NCI-H2081 (cell line): ENCODE measurements at regions not wholly inside any gene's neighbourhood (a gene's known extent, or its start where the extent isn't known, plus 50 kb on each side); places are given as distances from the start of the nearest gene placed in this dataset.
"Not testable (repeated sequence)": the region's sequence is repeated elsewhere in the genome, so short reads cannot be mapped to it uniquely, and the experiment has no call there.

ENCODE experiments used
- DNase-seq, 2 experiments: peaks; one replicate each; lab custom pipeline; 2025; lab: John Stamatoyannopoulos, UW

GRCh38 chr10:7108141-7108540 lies 302.7 kb downstream of the SFMBT2 start:
- no peak for DNase-seq

GRCh38 chr10:7107285-7107684 lies 303.5 kb downstream of the SFMBT2 start:
- DNase-seq = no peak

- DNase-seq = not testable (repeated sequence)
These were observed 306.5 kb downstream of the SFMBT2 start for GRCh38 chr10:7104379-7104778.

DNA sequence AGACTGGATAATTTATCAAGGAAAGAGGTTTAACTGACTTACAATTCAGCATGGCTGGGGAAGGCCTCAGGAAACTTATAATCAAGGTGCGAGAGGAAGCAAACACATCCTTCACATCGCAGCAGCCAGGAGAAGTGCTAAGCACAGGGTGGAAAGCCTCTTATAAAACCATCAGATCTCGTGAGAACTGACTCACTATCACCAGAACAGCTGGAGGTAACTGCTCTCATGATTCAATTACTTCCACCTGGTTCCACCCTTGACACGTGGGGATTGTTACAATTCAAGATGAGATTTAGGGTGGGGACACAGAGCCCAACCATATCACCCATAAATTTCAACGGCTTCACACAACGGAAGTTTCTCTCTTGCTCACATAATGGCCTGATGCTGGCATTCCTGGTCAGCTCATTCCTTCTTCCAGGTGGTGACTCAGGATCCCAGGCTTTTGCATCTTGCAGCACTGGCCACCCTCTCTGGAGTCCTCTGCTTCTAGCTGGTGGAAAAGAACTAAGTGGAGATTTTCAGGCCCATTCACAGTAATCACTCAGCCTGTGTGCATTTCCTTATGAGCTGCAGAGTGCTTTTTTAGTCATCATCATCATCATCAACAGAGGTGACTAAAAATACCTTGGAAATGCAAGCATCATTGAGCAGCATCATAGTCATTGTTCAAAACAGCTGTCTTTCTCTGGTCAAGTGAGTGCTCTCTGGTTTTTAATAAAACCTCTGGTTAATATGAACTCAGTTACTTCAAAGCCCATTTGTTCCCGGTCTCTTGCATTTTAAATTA lies 308.1 kb downstream of the SFMBT2 start:
- no peak for DNase-seq

DNA sequence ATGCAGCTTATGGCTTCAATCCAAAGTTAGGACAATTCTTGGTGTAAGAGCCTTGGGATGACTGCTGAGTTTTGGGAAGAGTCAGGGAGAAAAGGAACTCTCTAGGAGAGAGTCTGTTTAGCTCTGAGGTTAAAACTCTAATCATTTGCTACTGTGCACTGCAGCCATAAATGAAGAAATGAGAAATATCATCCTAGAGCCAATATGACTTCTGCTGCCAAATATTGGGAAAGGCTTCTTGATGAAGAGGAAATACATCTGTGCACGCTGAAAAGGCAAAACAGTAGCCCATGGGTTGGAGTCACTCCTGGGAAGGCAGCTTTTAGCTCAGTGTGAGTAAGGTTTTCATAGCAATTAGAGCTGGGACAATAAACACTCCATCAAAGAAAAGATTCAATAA lies 308.8 kb downstream of the SFMBT2 start:
- DNase-seq = no peak

DNA sequence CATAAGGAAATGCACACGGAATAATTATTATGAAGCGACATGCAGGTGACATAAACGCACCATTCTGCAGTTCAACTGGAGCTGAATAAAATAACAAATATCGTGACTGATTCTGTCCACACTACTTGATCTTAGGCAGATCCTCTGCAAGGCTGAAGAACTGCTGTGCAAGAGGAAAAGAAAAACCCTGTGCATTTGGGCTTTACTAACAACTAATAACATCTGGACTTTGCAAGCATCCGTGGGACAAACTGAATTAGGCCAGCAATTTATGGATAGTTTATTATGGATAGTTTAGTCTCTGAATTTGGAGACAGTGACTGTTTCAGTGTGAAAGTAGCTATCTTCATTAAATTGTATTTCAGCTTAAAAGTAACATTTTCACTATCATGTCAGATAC lies 309.4 kb downstream of the SFMBT2 start:
- no peak for DNase-seq

- no peak for DNase-seq
These were observed 310.7 kb downstream of the SFMBT2 start for GRCh38 chr10:7100032-7100702.

DNA sequence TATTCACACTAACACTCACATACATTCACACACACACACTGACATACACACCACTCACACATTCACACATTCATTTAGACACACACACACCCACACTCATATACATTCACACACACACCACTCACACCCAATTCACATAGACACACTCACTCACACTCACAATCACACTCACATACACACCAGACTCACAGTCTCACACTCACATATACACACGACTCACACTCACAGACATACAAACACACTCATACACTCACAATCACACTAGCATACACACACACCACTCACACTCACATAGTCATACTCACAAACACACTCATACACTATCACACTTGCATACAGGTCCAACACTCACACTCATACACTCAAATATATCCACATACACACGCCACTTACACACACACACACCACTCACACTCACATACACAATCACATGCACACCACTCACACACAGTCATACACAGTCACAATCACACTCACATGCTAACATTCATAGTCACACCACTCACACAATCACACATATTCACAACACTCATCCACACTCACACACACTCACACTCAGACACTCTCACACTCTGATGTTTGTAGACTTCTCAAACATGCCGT lies 312.6 kb downstream of the SFMBT2 start:
- DNase-seq = no peak

DNA sequence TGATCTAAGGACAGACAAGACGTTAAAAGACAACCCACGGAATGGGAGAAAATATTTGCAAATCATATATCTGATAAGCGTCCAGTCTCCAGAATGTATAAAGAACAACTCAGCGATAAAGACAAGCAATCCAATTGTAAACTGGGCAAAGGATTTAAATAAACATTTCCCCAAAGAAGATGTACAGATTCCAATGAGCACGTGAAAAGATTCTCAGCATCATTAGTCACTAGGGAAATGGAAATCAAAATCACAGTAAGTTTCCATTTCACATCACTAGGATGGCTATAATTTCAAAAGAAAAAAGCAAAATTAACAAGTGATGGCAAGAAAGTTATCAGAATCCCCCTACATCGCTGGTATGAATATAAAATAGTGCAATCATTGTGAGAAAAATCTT lies 316.1 kb downstream of the SFMBT2 start:
- DNase-seq = no peak

- no peak for DNase-seq
These were observed 317.5 kb downstream of the SFMBT2 start for GRCh38 chr10:7093368-7093767.

GRCh38 chr10:7092603-7093002 lies 318.2 kb downstream of the SFMBT2 start:
- DNase-seq = no peak

DNA sequence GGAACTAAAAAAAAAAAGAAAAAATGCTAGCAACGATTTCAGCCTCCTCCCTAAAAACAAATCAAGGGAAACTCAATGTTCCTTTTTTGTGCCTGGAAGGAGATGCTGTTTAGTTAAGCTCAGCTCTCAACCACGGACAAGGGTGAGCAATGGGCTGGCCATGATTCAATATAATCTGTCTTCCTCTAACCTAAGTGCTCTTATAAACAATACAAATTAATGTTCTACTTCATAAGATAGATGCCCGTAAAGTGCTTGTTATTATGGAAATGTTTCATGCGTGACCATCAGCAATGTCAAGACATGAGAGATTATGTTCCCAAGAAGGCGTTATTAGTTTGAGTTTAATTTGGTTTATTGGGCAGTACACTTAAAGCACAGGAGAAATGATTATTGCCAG lies 320.3 kb downstream of the SFMBT2 start:
- no peak for DNase-seq

GRCh38 chr10:7085913-7086589 lies 324.8 kb downstream of the SFMBT2 start:
- no peak for DNase-seq

GRCh38 chr10:7085147-7085912 lies 325.5 kb downstream of the SFMBT2 start:
- DNase-seq = no peak

DNA sequence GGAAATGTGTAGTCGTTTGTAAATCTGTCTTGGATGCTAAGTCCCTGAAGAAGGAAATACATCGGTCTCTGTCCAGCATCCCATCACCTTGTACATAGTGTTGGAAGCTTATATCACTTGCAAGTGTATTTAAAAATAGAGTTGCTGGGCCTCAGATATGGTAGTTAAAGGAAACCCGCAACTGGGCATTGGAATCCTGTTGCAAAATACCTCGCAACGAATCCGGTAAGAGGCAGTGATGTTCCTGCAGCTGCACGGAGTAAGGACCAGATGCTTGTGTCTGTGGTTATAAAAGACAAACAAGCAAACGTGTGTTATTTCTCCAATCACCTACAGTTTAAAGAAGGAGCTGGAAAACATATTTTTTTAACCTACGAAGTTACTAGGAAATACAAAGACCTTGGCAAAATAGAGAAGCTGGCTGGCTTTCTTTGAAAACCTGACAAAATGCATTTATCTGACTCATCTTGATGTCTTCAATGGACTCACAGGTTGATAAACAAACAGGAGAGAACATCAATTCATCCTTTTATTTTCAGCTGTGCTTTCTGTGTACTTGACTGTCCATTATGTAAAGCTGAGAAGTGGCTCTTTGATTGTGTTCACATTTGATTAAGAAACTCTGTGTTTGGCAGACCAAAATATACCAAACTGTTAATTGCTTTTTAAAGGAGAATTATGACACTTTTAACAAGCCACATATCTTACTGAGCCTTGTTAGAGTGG lies 326.4 kb downstream of the SFMBT2 start:
- no peak for DNase-seq

GRCh38 chr10:7082967-7083366 lies 327.9 kb downstream of the SFMBT2 start:
- no peak for DNase-seq

GRCh38 chr10:7077880-7078279 lies 333.0 kb downstream of the SFMBT2 start:
- DNase-seq = no peak

- no peak for DNase-seq
These were observed 335.0 kb downstream of the SFMBT2 start for GRCh38 chr10:7075851-7076250.

DNA sequence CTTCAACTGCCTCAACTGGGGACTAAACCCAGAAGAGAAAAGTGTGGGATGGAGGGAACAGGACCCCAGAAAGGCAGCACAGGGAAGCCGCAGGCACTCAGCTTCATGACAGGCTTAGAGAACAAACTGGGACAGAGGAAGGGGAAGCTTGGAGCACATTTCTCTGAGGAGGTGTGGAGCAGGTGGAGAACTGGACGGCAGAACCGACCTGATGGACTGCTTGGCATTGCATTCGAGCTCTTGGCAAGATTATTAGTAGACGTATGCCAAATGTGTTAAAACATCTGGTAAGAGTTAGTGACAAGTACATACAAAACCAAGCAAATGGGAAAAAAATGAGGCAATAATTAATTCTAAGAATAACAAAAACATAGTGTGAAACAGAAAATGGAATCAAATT lies 335.7 kb downstream of the SFMBT2 start:
- DNase-seq = no peak

DNA sequence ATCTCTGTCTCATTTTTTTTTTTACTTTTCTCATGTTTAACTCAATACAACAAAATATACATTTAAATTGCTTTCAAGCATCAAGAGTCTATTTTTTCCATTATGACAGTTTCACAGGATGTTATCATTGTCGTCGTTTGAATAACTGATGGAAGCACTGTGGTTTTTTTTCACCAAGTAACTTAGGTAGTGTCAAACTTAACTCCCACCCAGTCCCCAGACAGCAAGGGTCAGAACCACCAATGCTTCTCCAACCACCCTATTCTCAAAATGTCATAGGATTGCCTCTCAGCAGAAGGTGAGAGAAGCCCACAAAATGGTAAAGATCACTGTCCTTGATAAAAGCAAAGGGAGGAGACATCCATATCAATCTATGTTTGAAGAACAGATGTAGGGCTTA lies 339.4 kb downstream of the SFMBT2 start:
- no peak for DNase-seq

DNA sequence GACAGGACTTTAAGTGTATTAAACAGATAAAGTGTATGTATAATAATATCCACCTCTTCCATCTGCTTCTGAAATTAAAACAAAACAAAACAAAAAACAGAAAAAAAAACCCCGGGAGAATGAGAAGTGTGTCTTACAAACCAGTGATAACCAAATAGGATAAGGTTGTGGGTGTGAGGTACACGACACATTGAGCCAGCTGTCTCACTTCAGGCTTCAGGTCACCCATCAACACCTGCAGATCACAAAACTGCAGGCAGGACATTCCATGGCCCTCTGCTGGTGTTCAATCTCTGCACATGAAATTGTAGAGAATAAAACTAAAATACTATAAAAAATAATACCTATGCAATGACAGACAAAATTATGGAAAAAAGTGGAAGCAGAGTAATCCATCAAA lies 339.9 kb downstream of the SFMBT2 start:
- DNase-seq = no peak
